Right lobe of liver (tissue), 6 donors: ENCODE measurements at regions not wholly inside any gene's neighbourhood (a gene's known extent, or its start where the extent isn't known, plus 50 kb on each side); places are given as distances from the start of the nearest gene placed in this dataset.

Source experiments
- ATAC-seq, 4 donors: fragments of 200-7000 bp; cut with Tn5 transposase; one replicate each; pipeline ENCODE4 v1.9.1; 2020; ENCODE audit warnings: mild to moderate bottlenecking in 4 of 4, moderate library complexity in 4 of 4
- DNase-seq, 3 donors: peaks; one replicate each; pipeline ENCODE4 v3.0.0-alpha.2; 2020
- H3K27ac ChIP-seq, 3 donors: fragments of 200-600 bp; one replicate each; pipeline ENCODE4 v1.8.0; 2022
- H3K27me3 ChIP-seq, 2 donors: fragments of 200-600 bp; one replicate each; pipeline ENCODE4 v1.8.0; 2022
- H3K36me3 ChIP-seq, 4 donors: fragments of 200-600 bp; sonication (generic) in 1 of 4; one replicate each; pipeline versions ENCODE4 v1.5.1 to v1.8.0; 2017 to 2022; ENCODE audit warnings: control low read depth in 1 of 4
- H3K4me1 ChIP-seq, 4 donors: fragments of 200-600 bp; sonication (generic) in 1 of 4; one replicate each; pipeline versions ENCODE4 v1.5.1 to v1.8.0; 2017 to 2022; ENCODE audit warnings: control low read depth in 1 of 4
- H3K4me3 ChIP-seq, 3 donors: fragments of 200-600 bp; one replicate each; pipeline ENCODE4 v1.8.0; 2022
- H3K9me3 ChIP-seq, 4 donors: fragments of 200-600 bp; sonication (generic) in 1 of 4; one replicate each; pipeline versions ENCODE4 v1.5.1 to v1.8.0; 2017 to 2022; ENCODE audit warnings: control low read depth in 1 of 4
- POLR2A ChIP-seq: fragments of 450-650 bp; IDR thresholded peaks from one replicate; pipeline ENCODE4 v1.6.1; 2017; ENCODE audit warnings: antibody characterized with exemption, mild to moderate bottlenecking
- WGBS: methylation state at CpG from one replicate; pipeline ENCODE4 v1.1.6; 2018; ENCODE audit warnings: low coverage, low lambda C conversion rate; ENCODE audit not compliant: insufficient coverage; ENCODE audit errors: missing lambda C conversion rate; 5-methylcytosine and 5-hydroxymethylcytosine counted together
- intact Hi-C, 2 donors: fragments of 100-400 bp; cut with DNase I; formaldehyde crosslinking; loops; one replicate each; pipeline versions ENCODE4 v1.11.2 to v1.14.1; 2022
- TF ChIP-seq, protein P1 (sequence below), 4 donors: fragments of 200-600 bp in 3 of 4; fragments of 450-650 bp in 1 of 4; IDR thresholded peaks; one replicate each; pipeline versions ENCODE4 v1.5.1 to v1.8.0; 2016 to 2022; ENCODE audit warnings: antibody characterized with exemption in 4 of 4, mild to moderate bottlenecking in 2 of 4
- donor health status: DM: no; HTN: yes; CAD: no.
- donor health status: DM: no; HTN: no; CAD: no.
- donor health status: DM: no; HTN: no; CAD: no.
- donor health status: DM: no; HTN: yes; CAD: no.
- donor health status: DM: no; HTN: yes; CAD: no.

DNA sequence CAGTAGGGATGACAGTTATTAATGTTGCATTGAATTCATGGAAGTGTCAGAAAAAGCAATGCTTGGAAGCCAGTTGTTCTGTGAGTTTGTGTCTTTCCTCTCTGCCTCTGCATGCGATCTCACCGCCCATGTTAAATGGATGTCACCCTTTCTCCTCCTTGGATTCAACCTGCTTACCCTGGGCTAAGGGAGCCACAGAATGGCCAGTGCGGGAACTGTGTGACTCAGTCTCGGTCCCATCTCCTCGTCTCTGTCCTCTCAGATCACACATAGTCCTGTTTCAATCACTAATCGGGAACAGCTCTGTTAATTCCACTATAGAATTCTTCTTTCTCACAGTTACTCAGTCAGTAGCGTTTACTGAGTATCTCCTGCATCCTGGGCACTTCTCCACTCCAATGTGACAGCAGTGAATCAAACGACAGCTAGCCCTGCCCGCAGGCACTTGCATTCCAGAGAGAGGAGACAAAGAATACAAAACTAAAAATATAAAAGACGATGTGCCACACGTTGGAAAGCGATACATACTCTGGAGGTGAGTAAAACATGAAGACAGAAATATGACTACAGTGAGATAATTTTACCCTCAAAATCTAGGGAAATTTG is 53.6 kb upstream of the TLR3 start:
- ATAC-seq (peak in 3 of 4 donors; percentile 40 to 55 (median 44)), DNase-seq (no peak)
- H3K27ac ChIP-seq = no peak overlapping the region
- H3K4me1 ChIP-seq = no peaks in the 10 kb centered on the region
- WGBS = 64% methylated on average over 11 of the region's 12 CpGs
- intact Hi-C loops = loop anchor here in 1 of 2 donors (10.0 kb wide), 1 partner anchor 371 kb away; no protein-coding TSS in a partner anchor
- no peaks in the 10 kb centered on the region for H3K36me3 ChIP-seq
- H3K9me3 ChIP-seq = no peaks in the 10 kb centered on the region
- no peak overlapping the region for H3K4me3 ChIP-seq
- TF ChIP-seq POLR2A = no peak
- TF ChIP-seq, protein P1, sequence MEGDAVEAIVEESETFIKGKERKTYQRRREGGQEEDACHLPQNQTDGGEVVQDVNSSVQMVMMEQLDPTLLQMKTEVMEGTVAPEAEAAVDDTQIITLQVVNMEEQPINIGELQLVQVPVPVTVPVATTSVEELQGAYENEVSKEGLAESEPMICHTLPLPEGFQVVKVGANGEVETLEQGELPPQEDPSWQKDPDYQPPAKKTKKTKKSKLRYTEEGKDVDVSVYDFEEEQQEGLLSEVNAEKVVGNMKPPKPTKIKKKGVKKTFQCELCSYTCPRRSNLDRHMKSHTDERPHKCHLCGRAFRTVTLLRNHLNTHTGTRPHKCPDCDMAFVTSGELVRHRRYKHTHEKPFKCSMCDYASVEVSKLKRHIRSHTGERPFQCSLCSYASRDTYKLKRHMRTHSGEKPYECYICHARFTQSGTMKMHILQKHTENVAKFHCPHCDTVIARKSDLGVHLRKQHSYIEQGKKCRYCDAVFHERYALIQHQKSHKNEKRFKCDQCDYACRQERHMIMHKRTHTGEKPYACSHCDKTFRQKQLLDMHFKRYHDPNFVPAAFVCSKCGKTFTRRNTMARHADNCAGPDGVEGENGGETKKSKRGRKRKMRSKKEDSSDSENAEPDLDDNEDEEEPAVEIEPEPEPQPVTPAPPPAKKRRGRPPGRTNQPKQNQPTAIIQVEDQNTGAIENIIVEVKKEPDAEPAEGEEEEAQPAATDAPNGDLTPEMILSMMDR (IDR thresholded peaks at IDR 0.05) = no peak
- H3K27me3 ChIP-seq = no peaks in the 10 kb centered on the region

DNA sequence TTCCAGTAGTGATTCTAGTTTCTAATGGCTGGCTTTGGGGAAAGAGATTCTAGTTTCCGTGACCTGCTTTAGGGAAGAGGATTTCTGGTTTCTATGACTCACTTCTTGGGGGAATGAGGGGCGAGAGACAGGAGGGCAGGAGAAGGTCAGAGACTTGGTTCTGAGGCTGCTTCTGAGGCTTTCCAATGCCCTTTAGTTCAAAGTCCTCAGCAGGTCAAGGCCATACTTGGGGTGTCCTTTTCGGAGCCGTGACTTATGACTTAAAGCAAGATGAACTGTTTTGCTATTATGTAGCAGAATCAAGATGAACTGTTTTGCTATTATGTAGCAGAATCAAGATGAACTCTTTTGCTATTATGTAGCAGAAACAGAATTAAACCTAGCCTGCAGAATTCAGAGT is 52.2 kb upstream of the TLR3 start:
- intact Hi-C loops = loop anchor here in 1 of 2 donors (10.0 kb wide), 1 partner anchor 372 kb away; no protein-coding TSS in a partner anchor
- no peaks in the 10 kb centered on the region for H3K36me3 ChIP-seq
- DNase-seq (no peak), ATAC-seq (no peak)
- 78% methylated on average over 4 of the region's 4 CpGs for WGBS
- H3K27ac ChIP-seq = no peak overlapping the region
- no peaks in the 10 kb centered on the region for H3K9me3 ChIP-seq
- no peaks in the 10 kb centered on the region for H3K27me3 ChIP-seq
- H3K4me1 ChIP-seq = no peaks in the 10 kb centered on the region
- TF ChIP-seq, protein P1 (IDR thresholded peaks at IDR 0.05) = no peak
- TF ChIP-seq POLR2A = no peak
- no peak overlapping the region for H3K4me3 ChIP-seq

GRCh38 chr4:186017801-186018200 is 51.2 kb upstream of the TLR3 start:
- H3K4me3 ChIP-seq = no peak overlapping the region
- H3K27ac ChIP-seq = no peak overlapping the region
- ATAC-seq (no peak), DNase-seq (no peak)
- WGBS = 94% methylated on average over 6 of the region's 6 CpGs
- H3K27me3 ChIP-seq = no peaks in the 10 kb centered on the region
- intact Hi-C loops = loop anchor here in 1 of 2 donors (10.0 kb wide), 1 partner anchor 373 kb away; no protein-coding TSS in a partner anchor
- H3K36me3 ChIP-seq = no peaks in the 10 kb centered on the region
- H3K4me1 ChIP-seq = no peaks in the 10 kb centered on the region
- TF ChIP-seq POLR2A = no peak
- TF ChIP-seq, protein P1 (IDR thresholded peaks at IDR 0.05) = no peak
- H3K9me3 ChIP-seq = no peaks in the 10 kb centered on the region

- intact Hi-C loops = loop anchor here in 1 of 2 donors (10.0 kb wide), 1 partner anchor 373 kb away; no protein-coding TSS in a partner anchor
- Histone ChIP-seq H3K4me1 (no peaks in the 10 kb centered on the region), H3K27me3 (no peaks in the 10 kb centered on the region), H3K4me3 (no peak overlapping the region), H3K27ac (no peak overlapping the region), H3K36me3 (no peaks in the 10 kb centered on the region), H3K9me3 (no peaks in the 10 kb centered on the region)
- 67% methylated on average over 3 of the region's 3 CpGs for WGBS
- DNase-seq = no peak
- ATAC-seq = no peak
- TF ChIP-seq, protein P1 (IDR thresholded peaks at IDR 0.05) = no peak
- TF ChIP-seq POLR2A = no peak
Measured at GRCh38 chr4:186018261-186018660, 50.7 kb upstream of the TLR3 start.
